ENCODE measurements at regions not wholly inside any gene's neighbourhood (a gene's known extent, or its start where the extent isn't known, plus 50 kb on each side); places are given as distances from the start of the nearest gene placed in this dataset.
"Not testable (repeated sequence)": the region's sequence is repeated elsewhere in the genome, so short reads cannot be mapped to it uniquely, and the experiment has no call there.

DNA sequence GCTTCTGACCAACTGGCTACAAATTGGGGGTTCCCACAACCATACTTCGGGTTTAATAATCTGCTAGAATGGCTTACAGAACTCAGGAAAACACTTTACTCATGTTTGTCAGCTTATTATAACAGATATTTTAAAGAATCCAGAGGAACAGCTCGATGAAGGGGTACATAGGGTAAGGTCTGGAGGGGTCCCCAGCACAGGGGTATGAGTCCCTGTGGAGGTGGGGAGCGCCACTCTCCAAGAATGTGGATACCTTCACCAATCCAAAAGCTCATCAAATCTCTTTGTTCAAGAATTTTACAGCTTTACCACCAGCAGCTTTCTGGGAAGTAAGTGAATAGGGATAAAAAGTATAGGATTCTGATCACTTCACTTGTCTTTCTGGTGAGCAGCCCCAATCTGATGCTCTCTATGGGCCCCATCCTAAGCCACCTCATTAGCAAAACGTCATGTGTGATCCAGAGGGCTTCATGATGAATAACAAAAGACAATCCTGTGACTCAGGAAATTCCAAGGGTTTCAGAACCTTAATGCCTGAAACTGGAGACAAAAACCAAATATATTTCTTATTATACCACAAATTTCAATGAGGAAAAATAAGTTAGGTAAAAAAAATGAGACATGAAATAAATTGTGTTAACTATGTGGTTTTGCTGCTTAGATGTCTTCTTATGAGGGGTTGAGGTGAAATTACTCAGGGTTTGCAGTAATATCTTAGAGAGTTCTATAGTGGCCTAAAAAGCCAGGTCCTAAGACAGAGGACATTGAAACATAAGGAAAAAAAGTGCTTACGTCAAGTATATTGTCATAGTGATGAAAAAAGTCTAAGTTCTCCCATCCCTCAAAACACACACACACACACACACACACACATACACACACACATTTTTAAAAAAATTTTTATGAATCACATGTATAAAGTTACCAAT lies 290.5 kb downstream of the ANXA1 start (continued):
- TF ChIP-seq ZNF462 (CRISPR knock-in tag; IDR thresholded peaks at IDR 0.05), result peak; percentile 90

- Histone ChIP-seq H2AFZ (no peak overlapping the region), H3K4me3 (no peak overlapping the region), H3K4me1 (ENCODE audit: insufficient read depth) (peaks cover 16% of the 10 kb centered on the region; the same call in 1 of the 2 replicates), H3K36me3 (ENCODE audit: insufficient read depth) (no peaks in the 10 kb centered on the region), H3K79me2 (replicated peaks; ENCODE audit: insufficient read depth) (no peaks in the 10 kb centered on the region), H3K27ac (ENCODE audit: low read depth) (no peak overlapping the region), H3F3A (replicated peaks; ENCODE audit: low read depth) (no peaks in the 10 kb centered on the region), H3K9me2 (ENCODE audit: insufficient read depth) (no peaks in the 10 kb centered on the region; the same call in 1 of the 2 replicates), H3K4me2 (no peak overlapping the region), H4K20me1 (replicated peaks; ENCODE audit: insufficient read depth) (no peaks in the 10 kb centered on the region), H3K27me3 (ENCODE audit: insufficient read depth) (no peaks in the 10 kb centered on the region)
- no peak for DNase-seq (ENCODE audit: low spot score)
- ATAC-seq, result no peak
- peaks cover 20% of the 10 kb centered on the region; the same call in 2 of the 3 replicates for H3K4me1 Mint-ChIP-seq
- H3K4me3 Mint-ChIP-seq, result no peak overlapping the region
- H3K36me3 Mint-ChIP-seq (ENCODE audit: low read depth), result no peaks in the 10 kb centered on the region
- no peaks in the 10 kb centered on the region for H3K27me3 Mint-ChIP-seq (ENCODE audit: insufficient read depth, low read depth, poor library complexity)
- no peak overlapping the region for H3K27ac Mint-ChIP-seq
- TF ChIP-seq CREB1 (CRISPR knock-in tag; IDR thresholded peaks at IDR 0.05; ENCODE audit: low read depth) (no peak), JUNB (IDR thresholded peaks at IDR 0.05; ENCODE audit: unreplicated experiment) (no peak), EZH2phosphoT487 (IDR thresholded peaks at IDR 0.05; ENCODE audit: unreplicated experiment) (no peak)
- H3K9me3 Mint-ChIP-seq, result no peaks in the 10 kb centered on the region
These were observed 293.2 kb downstream of the ANXA1 start for GRCh38 chr9:73444821-73445220.

- not testable (repeated sequence) for H3K27me3 Mint-ChIP-seq (ENCODE audit: insufficient read depth, low read depth, poor library complexity); H3K4me3 Mint-ChIP-seq; ATAC-seq; H4K20me1 ChIP-seq (replicated peaks; ENCODE audit: insufficient read depth); H3K27ac ChIP-seq (ENCODE audit: low read depth); H3K9me3 Mint-ChIP-seq; H3K36me3 ChIP-seq (ENCODE audit: insufficient read depth); H3K27me3 ChIP-seq (ENCODE audit: insufficient read depth); H3F3A ChIP-seq (replicated peaks; ENCODE audit: low read depth); H3K4me3 ChIP-seq; H2AFZ ChIP-seq; H3K9me2 ChIP-seq (ENCODE audit: insufficient read depth); H3K4me2 ChIP-seq; H3K27ac Mint-ChIP-seq; H3K36me3 Mint-ChIP-seq (ENCODE audit: low read depth); H3K79me2 ChIP-seq (replicated peaks; ENCODE audit: insufficient read depth)
- peaks cover 20% of the 10 kb centered on the region; the same call in 2 of the 3 replicates for H3K4me1 Mint-ChIP-seq
- peaks cover 16% of the 10 kb centered on the region; the same call in 1 of the 2 replicates for H3K4me1 ChIP-seq (ENCODE audit: insufficient read depth)
- DNase-seq (ENCODE audit: low spot score), result peak; percentile 5
These were observed 293.7 kb downstream of the ANXA1 start for GRCh38 chr9:73445384-73445783.
